HCT116 (cell line): ENCODE measurements at regions not wholly inside any gene's neighbourhood (a gene's known extent, or its start where the extent isn't known, plus 50 kb on each side); places are given as distances from the start of the nearest gene placed in this dataset.

ENCODE experiments used
- CEBPB ChIP-seq: IDR thresholded peaks from 2 replicates; pipeline ENCODE4 v1.6.1; 2012; ENCODE audit warnings: low read depth
- CTCF ChIP-seq, 3 experiments: fragments of 200-600 bp in 1 of 3; sonication (generic) in 1 of 3; IDR thresholded peaks in 2 of 3; conservative IDR thresholded peaks in 1 of 3; 2 replicates each; pipeline ENCODE4 v1.5.1; 2012 to 2017; ENCODE audit warnings: low read depth in 2 of 3, low read length in 2 of 3, antibody characterized with exemption in 1 of 3, borderline replicate concordance in 1 of 3, control low read depth in 1 of 3, mild to moderate bottlenecking in 1 of 3, mixed read lengths in 1 of 3, mixed run types in 1 of 3, moderate library complexity in 1 of 3; ENCODE audit not compliant: insufficient read depth in 1 of 3
- ELF1 ChIP-seq: IDR thresholded peaks from 2 replicates; pipeline ENCODE4 v1.6.1; 2012; ENCODE audit warnings: low read depth, borderline replicate concordance
- EZH2 ChIP-seq: fragments of 200-600 bp; sonication (generic); IDR thresholded peaks from 2 replicates; pipeline ENCODE4 v1.6.1; 2017; ENCODE audit warnings: antibody characterized with exemption, mixed run types
- EZH2phosphoT487 ChIP-seq: fragments of 200-600 bp; IDR thresholded peaks from 2 replicates; pipeline ENCODE4 v1.6.1; 2018; ENCODE audit warnings: antibody characterized with exemption, borderline replicate concordance
- MAX ChIP-seq: IDR thresholded peaks from 2 replicates; pipeline ENCODE4 v1.6.1; 2012
- POLR2A ChIP-seq: IDR thresholded peaks from 2 replicates; pipeline ENCODE4 v1.7.0; 2011; ENCODE audit warnings: borderline replicate concordance; ENCODE audit not compliant: insufficient read depth, insufficient read length; ENCODE audit errors: extremely low read depth
- POLR2AphosphoS5 ChIP-seq: IDR thresholded peaks from 2 replicates; pipeline ENCODE4 v1.6.1; 2011; ENCODE audit warnings: mild to moderate bottlenecking, low read depth, low read length, moderate library complexity
- RAD21 ChIP-seq: IDR thresholded peaks from 2 replicates; pipeline ENCODE4 v1.6.1; 2012; ENCODE audit warnings: low read depth, mild to moderate bottlenecking
- REST ChIP-seq: IDR thresholded peaks from 2 replicates; pipeline ENCODE4 v1.6.1; 2012; ENCODE audit warnings: low read depth
- SP1 ChIP-seq: IDR thresholded peaks from 2 replicates; pipeline ENCODE4 v1.6.1; 2012; ENCODE audit warnings: low read depth
- YY1 ChIP-seq: IDR thresholded peaks from 2 replicates; pipeline ENCODE4 v1.6.1; 2011; ENCODE audit warnings: low read length, low read depth, moderate library complexity, mild to moderate bottlenecking; ENCODE audit not compliant: insufficient replicate concordance; ENCODE audit errors: extremely low read depth
- ZBTB33 ChIP-seq: IDR thresholded peaks from 2 replicates; pipeline ENCODE4 v1.6.1; 2011; ENCODE audit warnings: mild to moderate bottlenecking, low read length, moderate library complexity; ENCODE audit not compliant: insufficient replicate concordance; ENCODE audit errors: extremely low read depth
- ZNF274 ChIP-seq: fragments of 200-500 bp; sonication (Bioruptor generic); IDR thresholded peaks from 2 replicates; pipeline ENCODE4 v1.6.1; 2014; ENCODE audit warnings: mild to moderate bottlenecking, low read depth, low read length, inconsistent platforms

GRCh38 chr14:56976211-56976610, 165.9 kb upstream of the OTX2 start:
- TF ChIP-seq POLR2AphosphoS5 (no peak), SP1 (no peak), RAD21 (no peak), EZH2 (no peak), REST (no peak), POLR2A (no peak), CTCF (IDR thresholded peaks at IDR 0.05 in 2 of 3, conservative IDR thresholded peaks at IDR 0.05 in 1 of 3; ENCODE audit: borderline replicate concordance in 1 of 3, insufficient read depth in 1 of 3, low read depth in 2 of 3, low read length in 2 of 3) (no peak), MAX (no peak), ZNF274 (no peak), EZH2phosphoT487 (no peak), ELF1 (no peak), ZBTB33 (no peak), YY1 (no peak), CEBPB (no peak)
